H1 (cell line): ENCODE measurements at regions not wholly inside any gene's neighbourhood (a gene's known extent, or its start where the extent isn't known, plus 50 kb on each side); places are given as distances from the start of the nearest gene placed in this dataset.

ENCODE experiments used
- CTCF ChIA-PET: fragments of 300-600 bp; sonication (Branson Sonifier 250); formaldehyde crosslinking; loops from one replicate; lab custom pipeline; 2021; ENCODE audit not compliant: partially characterized antibody; lab: Charles Lee
- POLR2A ChIA-PET: fragments of 300-600 bp; sonication (Branson Sonifier 250); formaldehyde crosslinking; loops from one replicate; lab custom pipeline; 2021; ENCODE audit warnings: inconsistent platforms; ENCODE audit not compliant: partially characterized antibody; lab: Charles Lee
- DNase-seq, 2 experiments: peaks; one replicate each; pipeline versions ENCODE4 v3.0.0 to v3.0.0-alpha.2; 2010 to 2022; ENCODE audit warnings: low spot score in 2 of 2, low read depth in 1 of 2, mixed read lengths in 1 of 2
- FAIRE-seq: peaks from 2 replicates; lab custom pipeline; 2011; peaks lifted over from hg19 to GRCh38; lab: Jason Lieb, UNC
- H2AFZ ChIP-seq: 2 replicates; pipeline ENCODE4 v1.8.1; 2012; ENCODE audit warnings: low read length, inconsistent platforms
- H2AK5ac ChIP-seq: 2 replicates; pipeline ENCODE4 v1.6.1; 2013; ENCODE audit warnings: low read depth, low read length
- H2BK120ac ChIP-seq: replicated peaks from 2 replicates; pipeline ENCODE3; 2013; ENCODE audit warnings: low read depth, low read length, inconsistent platforms
- H2BK12ac ChIP-seq: 2 replicates; pipeline ENCODE4 v1.6.1; 2013; ENCODE audit warnings: low read depth, low read length
- H2BK15ac ChIP-seq: 2 replicates; pipeline ENCODE4 v1.6.1; 2013; ENCODE audit warnings: low read length
- H2BK20ac ChIP-seq: 2 replicates; pipeline ENCODE4 v1.6.1; 2013; ENCODE audit warnings: low read length
- H2BK5ac ChIP-seq: 2 replicates; pipeline ENCODE4 v1.6.1; 2013; ENCODE audit warnings: low read depth, low read length
- H3K14ac ChIP-seq: 2 replicates; pipeline ENCODE4 v1.6.1; 2013; ENCODE audit warnings: inconsistent platforms; ENCODE audit not compliant: insufficient read length
- H3K18ac ChIP-seq: 2 replicates; pipeline ENCODE4 v1.6.1; 2013; ENCODE audit warnings: low read length; ENCODE audit errors: extremely low read depth
- H3K23ac ChIP-seq: 2 replicates; pipeline ENCODE4 v1.6.1; 2013; ENCODE audit warnings: inconsistent platforms; ENCODE audit not compliant: insufficient read length
- H3K23me2 ChIP-seq: 2 replicates; pipeline ENCODE4 v1.6.1; 2013; ENCODE audit warnings: low read depth, low read length
- H3K27ac ChIP-seq: 2 replicates; pipeline ENCODE4 v1.6.1; 2011; ENCODE audit warnings: low read depth, low read length, inconsistent platforms
- H3K27me3 ChIP-seq, 4 experiments: replicated peaks in 1 of 4; 1 replicate in 1 of 4; 2 replicates in 3 of 4; pipeline versions ENCODE4 v1.6.1 to v1.8.1; 2011 to 2013; ENCODE audit warnings: low read length in 3 of 4, mild to moderate bottlenecking in 3 of 4, inconsistent platforms in 2 of 4, mixed read lengths in 2 of 4, moderate library complexity in 1 of 4; ENCODE audit not compliant: control insufficient read depth in 3 of 4, insufficient read depth in 3 of 4; ENCODE audit errors: extremely low read depth in 1 of 4
- H3K36me3 ChIP-seq, 4 experiments: 2 replicates each; pipeline versions ENCODE4 v1.6.1 to v1.8.1; 2011 to 2013; ENCODE audit warnings: mild to moderate bottlenecking in 4 of 4, low read length in 3 of 4, moderate library complexity in 2 of 4, control low read depth in 1 of 4, inconsistent platforms in 1 of 4; ENCODE audit not compliant: insufficient read depth in 4 of 4, control insufficient read depth in 2 of 4
- H3K4ac ChIP-seq: replicated peaks from 2 replicates; pipeline ENCODE3; 2013; ENCODE audit warnings: low read length, low read depth, mixed read lengths, inconsistent platforms; ENCODE audit not compliant: insufficient read length
- H3K4me1 ChIP-seq, 4 experiments: replicated peaks in 1 of 4; 1 replicate in 1 of 4; 2 replicates in 3 of 4; pipeline versions ENCODE4 v1.6.1 to v1.8.1; 2011 to 2013; ENCODE audit warnings: low read length in 3 of 4, inconsistent platforms in 2 of 4, mixed read lengths in 1 of 4; ENCODE audit not compliant: insufficient read depth in 4 of 4, control insufficient read depth in 3 of 4
- H3K4me2 ChIP-seq, 2 experiments: 2 replicates each; pipeline versions ENCODE4 v1.6.1 to v1.8.1; 2011 to 2013; ENCODE audit warnings: low read depth in 2 of 2, low read length in 2 of 2, control low read depth in 1 of 2, inconsistent platforms in 1 of 2, mild to moderate bottlenecking in 1 of 2; ENCODE audit not compliant: insufficient read depth in 1 of 2
- H3K4me3 ChIP-seq, 4 experiments: fragments of 200-600, 300-600 bp in 1 of 4; sonication (generic), shearing (Covaris generic), sonication (Bioruptor Twin) in 1 of 4; 2 replicates each; pipeline versions ENCODE4 v1.5.1 to v1.8.1; 2011 to 2016; ENCODE audit warnings: low read length in 4 of 4, low read depth in 3 of 4, control low read depth in 2 of 4, inconsistent platforms in 2 of 4, mild to moderate bottlenecking in 2 of 4, mixed read lengths in 1 of 4, moderate library complexity in 1 of 4; ENCODE audit not compliant: insufficient read depth in 2 of 4; ENCODE audit errors: extremely low read depth in 1 of 4
- H3K56ac ChIP-seq: replicated peaks from 2 replicates; pipeline ENCODE3; 2013; ENCODE audit warnings: low read depth, mild to moderate bottlenecking, mixed read lengths, low read length, inconsistent platforms; ENCODE audit not compliant: insufficient read length
- H3K79me1 ChIP-seq: 2 replicates; pipeline ENCODE4 v1.6.1; 2013; ENCODE audit warnings: low read depth, low read length, control low read depth
- H3K79me2 ChIP-seq, 2 experiments: 2 replicates each; pipeline versions ENCODE4 v1.6.1 to v1.8.1; 2012 to 2013; ENCODE audit warnings: low read length in 2 of 2, mild to moderate bottlenecking in 2 of 2, inconsistent platforms in 1 of 2; ENCODE audit not compliant: insufficient read depth in 2 of 2, control insufficient read depth in 1 of 2
- H3K9ac ChIP-seq, 4 experiments: replicated peaks in 1 of 4; 1 replicate in 1 of 4; 2 replicates in 3 of 4; pipeline versions ENCODE4 v1.6.1 to v1.8.1; 2011 to 2013; ENCODE audit warnings: low read depth in 3 of 4, low read length in 3 of 4, control low read depth in 2 of 4, mild to moderate bottlenecking in 2 of 4, moderate library complexity in 2 of 4, inconsistent platforms in 1 of 4; ENCODE audit errors: extremely low read depth in 1 of 4
- H3K9me3 ChIP-seq, 2 experiments: 2 replicates each; pipeline versions ENCODE4 v1.6.1 to v1.8.1; 2012 to 2013; ENCODE audit warnings: mild to moderate bottlenecking in 2 of 2, moderate library complexity in 2 of 2, control low read depth in 1 of 2, inconsistent platforms in 1 of 2, low read depth in 1 of 2, low read length in 1 of 2, mixed read lengths in 1 of 2; ENCODE audit not compliant: insufficient read depth in 2 of 2
- H4K20me1 ChIP-seq, 2 experiments: replicated peaks in 1 of 2; 2 replicates each; pipeline versions ENCODE3 to v1.8.1; 2011 to 2013; ENCODE audit warnings: inconsistent platforms in 2 of 2, low read length in 2 of 2, mild to moderate bottlenecking in 1 of 2; ENCODE audit not compliant: insufficient read depth in 2 of 2, control insufficient read depth in 1 of 2
- H4K5ac ChIP-seq: 2 replicates; pipeline ENCODE4 v1.6.1; 2013; ENCODE audit warnings: low read length, low read depth, mixed read lengths, inconsistent platforms; ENCODE audit not compliant: insufficient read length
- H4K8ac ChIP-seq: 2 replicates; pipeline ENCODE4 v1.8.0; 2013; ENCODE audit warnings: mild to moderate bottlenecking, moderate library complexity, low read length, inconsistent platforms; ENCODE audit not compliant: insufficient read depth; ENCODE audit errors: extremely low read depth
- H4K91ac ChIP-seq: replicated peaks from 2 replicates; pipeline ENCODE3; 2013; ENCODE audit warnings: low read length, mixed read lengths, inconsistent platforms; ENCODE audit not compliant: insufficient read length
- CBX8 ChIP-seq: fragments of 300-800, 300-1000 bp; sonication (generic); IDR thresholded peaks from 2 replicates; pipeline ENCODE4 v1.7.1; 2016; ENCODE audit warnings: low read depth, low read length, borderline replicate concordance
- SRF ChIP-seq: IDR thresholded peaks from 2 replicates; pipeline ENCODE4 v1.6.1; 2011; ENCODE audit warnings: mild to moderate bottlenecking, low read depth, low read length, moderate library complexity
- WGBS, 2 experiments: shearing (Covaris generic) in 1 of 2; methylation state at CpG; one replicate each; pipeline versions ENCODE4 v1.1.6 to v1.1.7; 2013 to 2015; ENCODE audit warnings: low lambda C conversion rate in 2 of 2, mixed read lengths in 2 of 2, inconsistent platforms in 1 of 2, low coverage in 1 of 2, missing lambda C conversion rate in 1 of 2; ENCODE audit not compliant: insufficient replicate concordance in 2 of 2, insufficient coverage in 1 of 2, insufficient read length in 1 of 2; ENCODE audit errors: extremely low coverage in 1 of 2, missing lambda C conversion rate in 1 of 2; 5-methylcytosine and 5-hydroxymethylcytosine counted together

DNA sequence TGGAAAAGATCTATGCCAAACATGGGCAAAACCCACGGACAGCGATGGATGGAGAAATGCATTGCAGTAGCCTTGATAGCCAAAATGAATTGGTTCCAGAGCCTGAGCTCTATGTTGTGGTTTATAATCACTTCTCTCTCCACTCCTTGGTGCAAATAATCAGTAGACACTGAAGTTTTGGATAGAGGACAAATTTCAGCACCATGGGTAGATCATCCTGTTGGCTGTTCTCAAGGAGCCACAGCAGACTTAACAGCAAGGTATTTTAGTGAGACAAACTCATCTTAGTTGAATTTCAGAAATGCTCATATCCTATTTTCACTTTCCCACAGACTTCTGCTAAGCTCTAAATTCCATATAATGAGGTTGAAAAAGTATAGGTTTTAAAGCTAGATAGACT, 88.3 kb upstream of the CCL1 start:
- 93% methylated on average over 2 of the region's 2 CpGs; no CpG with 5 or more reads in 1 of the 2 experiments for WGBS, 2 experiments
- Histone ChIP-seq H4K5ac (no peak overlapping the region), H3K79me2 (no peaks in the 10 kb centered on the region), H3K23ac (no peak overlapping the region), H3K4me1 (no peaks in the 10 kb centered on the region), H3K4me2 (no peak overlapping the region), H4K91ac (no peak overlapping the region), H3K79me1 (no peaks in the 10 kb centered on the region), H4K8ac (no peak overlapping the region), H2BK20ac (no peak overlapping the region), H2BK120ac (no peak overlapping the region), H3K27me3 (peaks cover 0 to under 1% (median 0%) of the 10 kb centered on the region in 4 experiments; a peak in 1 of 7 replicates), H3K18ac (no peak overlapping the region), H3K4me3 (no peak overlapping the region), H3K4ac (no peak overlapping the region), H3K9me3 (no peaks in the 10 kb centered on the region), H3K14ac (no peak overlapping the region), H3K36me3 (no peaks in the 10 kb centered on the region), H3K27ac (no peak overlapping the region), H2AK5ac (no peak overlapping the region), H3K9ac (no peak overlapping the region), H3K56ac (no peak overlapping the region), H2BK5ac (no peak overlapping the region), H2BK15ac (no peak overlapping the region), H3K23me2 (0 out of 2 replicates have a peak, but pooled peaks cover 2% of the 10 kb centered on the region), H2BK12ac (no peak overlapping the region), H2AFZ (no peak overlapping the region), H4K20me1 (no peaks in the 10 kb centered on the region)
- POLR2A ChIA-PET: no interaction called here
- DNase-seq (no peak), FAIRE-seq (peak; percentile 19)
- CTCF ChIA-PET: interaction anchor here (1.2 kb wide), 1 partner anchor 91 kb away, joined by 3 read pairs; no protein-coding TSS in a partner anchor
- TF ChIP-seq CBX8 (no peak), SRF (no peak)
